ENCODE measurements at regions not wholly inside any gene's neighbourhood (a gene's known extent, or its start where the extent isn't known, plus 50 kb on each side); places are given as distances from the start of the nearest gene placed in this dataset.

DNA sequence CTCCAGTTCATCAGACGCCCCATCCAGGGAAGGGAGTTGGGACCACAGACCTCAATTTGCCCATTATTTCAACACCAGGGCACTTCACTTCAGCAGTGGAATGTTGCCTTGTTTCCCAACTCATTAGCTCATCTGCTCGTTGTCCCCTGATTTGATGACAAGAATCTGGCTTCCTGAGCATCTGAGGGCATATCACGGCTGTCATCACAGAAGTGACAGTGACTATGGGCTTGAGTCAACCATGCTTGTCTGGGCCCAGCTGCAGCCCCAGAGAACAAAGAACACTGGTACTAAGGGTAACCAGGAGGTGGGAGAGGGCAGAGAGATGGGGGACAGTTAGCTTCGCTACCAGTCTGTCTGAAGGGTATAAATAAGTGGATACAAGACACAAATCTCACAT lies 266.0 kb upstream of the SDK2 start:
- TF ChIP-seq EZH2 (IDR thresholded peaks at IDR 0.05) (no peak), POLR2AphosphoS5 (IDR thresholded peaks at IDR 0.05; ENCODE audit: borderline replicate concordance, low read depth, low read length) (no peak)

Data from SK-N-MC (cell line).